Right ventricle myocardium superior (tissue), 1 donor: ENCODE measurements at regions not wholly inside any gene's neighbourhood (a gene's known extent, or its start where the extent isn't known, plus 50 kb on each side); places are given as distances from the start of the nearest gene placed in this dataset.
"Not testable (repeated sequence)": the region's sequence is repeated elsewhere in the genome, so short reads cannot be mapped to it uniquely, and the experiment has no call there.

Experiments
- ATAC-seq: fragments of 200-7000 bp; cut with Tn5 transposase; one replicate; pipeline ENCODE4 v1.9.1; 2020; ENCODE audit warnings: mild to moderate bottlenecking; ENCODE audit not compliant: poor library complexity
- DNase-seq: peaks from one replicate; pipeline ENCODE4 v3.0.0-alpha.2; 2020
- intact Hi-C: fragments of 100-400 bp; cut with DNase I; formaldehyde crosslinking; loops from one replicate; pipeline ENCODE4 v1.11.2; 2022
- donor health status: DM: no; HTN: yes; CAD: no; lungs with severe emphysema.

DNA sequence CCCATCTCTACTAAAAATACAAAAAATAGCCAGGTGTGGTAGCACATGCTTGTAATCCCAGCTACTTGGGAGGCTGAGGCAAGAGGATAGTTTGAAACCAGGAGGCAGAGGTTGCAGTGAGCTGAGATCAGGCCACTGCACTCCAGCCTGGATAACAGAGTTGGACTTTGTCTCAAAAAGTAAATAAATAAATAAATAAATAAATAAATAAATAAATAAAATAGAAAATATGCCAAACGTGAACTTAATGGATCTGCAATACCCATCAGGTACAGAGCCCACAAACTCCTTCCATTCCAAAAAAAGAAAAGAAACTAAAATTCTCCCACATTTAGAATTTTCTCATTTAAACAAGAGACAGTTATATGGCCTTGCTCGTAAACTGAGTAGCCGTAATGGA, 702.7 kb downstream of the CDH18 start:
- intact Hi-C loops = no loop called here
- ATAC-seq = no peak

DNA sequence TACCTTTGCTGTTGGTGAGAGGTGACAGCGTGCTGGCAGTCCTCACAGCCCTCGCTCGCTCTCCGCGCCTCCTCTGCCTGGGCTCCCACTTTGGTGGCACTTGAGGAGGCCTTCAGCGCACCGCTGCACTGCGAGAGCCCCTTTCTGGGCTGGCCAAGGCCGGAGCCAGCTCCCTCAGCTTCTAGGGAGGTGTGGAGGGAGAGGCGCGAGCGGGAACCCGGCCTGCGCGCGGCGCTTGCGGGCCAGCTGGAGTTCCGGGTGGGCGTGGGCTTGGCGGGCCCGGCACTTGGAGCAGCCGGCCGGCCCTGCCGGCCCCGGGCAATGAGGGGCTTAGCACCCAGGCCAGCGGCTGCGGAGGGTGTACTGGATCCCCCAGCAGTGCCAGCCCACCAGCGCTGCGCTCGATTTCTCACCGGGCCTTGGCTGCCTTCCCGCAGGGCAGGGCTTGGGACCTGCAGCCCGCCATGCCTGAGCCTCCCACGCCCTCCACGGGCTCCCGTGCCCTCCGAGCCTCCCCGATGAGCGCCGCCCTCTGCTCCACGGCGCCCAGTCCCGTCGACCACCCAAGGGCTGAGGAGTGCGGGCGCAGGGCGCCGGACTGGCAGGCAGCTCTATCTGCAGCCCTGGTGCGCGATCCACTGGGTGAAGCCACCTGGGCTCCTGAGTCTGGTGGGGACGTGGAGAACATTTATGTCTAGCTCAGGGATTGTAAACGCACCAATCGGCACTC, 700.3 kb downstream of the CDH18 start:
- intact Hi-C loops, ATAC-seq, DNase-seq: not testable (repeated sequence)

More for the DNA sequence above, 702.7 kb downstream of the CDH18 start:
- no peak for DNase-seq

DNA sequence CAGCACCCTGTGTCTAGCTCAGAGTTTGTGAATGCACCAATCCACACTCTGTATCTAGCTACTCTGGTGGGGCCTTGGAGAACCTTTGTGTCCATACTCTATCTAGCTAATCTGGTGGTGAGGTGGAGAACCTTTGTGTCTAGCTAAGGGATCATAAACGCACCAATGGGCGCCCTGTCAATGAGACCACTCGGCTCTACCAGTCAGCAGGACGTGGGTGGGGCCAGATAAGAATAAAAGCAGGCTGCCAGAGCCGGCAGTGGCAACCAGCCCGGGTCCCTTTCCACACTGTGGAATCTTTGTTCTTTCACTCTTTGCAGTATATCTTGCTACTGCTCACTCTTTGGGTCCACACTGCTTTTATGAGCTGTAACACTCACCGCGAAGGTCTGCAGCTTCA, 699.7 kb downstream of the CDH18 start:
- DNase-seq, ATAC-seq, intact Hi-C loops: not testable (repeated sequence)

DNA sequence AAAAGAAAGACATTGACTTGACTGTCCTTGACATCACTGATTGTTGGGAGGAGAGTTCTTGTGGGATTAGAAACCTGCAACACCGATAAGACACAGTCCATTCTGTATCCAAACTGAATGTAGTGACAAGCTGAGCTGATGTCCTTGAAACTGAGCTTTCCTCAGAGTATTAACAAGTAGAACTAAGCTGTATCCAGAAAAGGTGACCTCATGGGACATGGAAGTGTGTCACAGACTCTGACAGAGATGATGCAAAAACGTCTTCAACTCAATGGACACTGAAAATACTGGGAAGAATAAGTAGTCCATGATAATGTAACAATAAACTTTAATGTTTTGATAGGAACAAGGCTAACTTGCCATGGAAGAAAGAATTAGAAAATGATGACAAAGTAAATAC, 690.1 kb downstream of the CDH18 start:
- intact Hi-C loops = no loop called here
- ATAC-seq = no peak
- DNase-seq = no peak

DNA sequence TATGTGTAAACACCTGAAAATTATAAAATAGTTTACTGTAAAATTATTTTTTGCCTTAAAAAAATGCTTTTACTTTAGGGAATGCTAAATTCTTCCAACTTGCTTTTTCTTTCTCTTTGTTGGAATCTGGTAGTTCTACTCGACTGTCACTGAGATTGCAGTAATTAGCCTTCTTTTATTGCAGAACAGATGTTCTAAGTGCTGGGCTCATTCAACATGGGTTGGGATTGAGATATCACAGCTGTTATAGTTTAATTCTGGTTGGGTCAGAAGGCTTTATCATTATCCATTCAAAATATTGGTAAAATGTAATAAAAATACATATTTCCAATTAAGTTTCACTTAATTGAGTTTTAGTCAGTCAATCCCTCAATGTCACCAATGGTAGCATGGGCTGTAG, 686.7 kb downstream of the CDH18 start:
- no peak for ATAC-seq
- intact Hi-C loops = no loop called here

DNA sequence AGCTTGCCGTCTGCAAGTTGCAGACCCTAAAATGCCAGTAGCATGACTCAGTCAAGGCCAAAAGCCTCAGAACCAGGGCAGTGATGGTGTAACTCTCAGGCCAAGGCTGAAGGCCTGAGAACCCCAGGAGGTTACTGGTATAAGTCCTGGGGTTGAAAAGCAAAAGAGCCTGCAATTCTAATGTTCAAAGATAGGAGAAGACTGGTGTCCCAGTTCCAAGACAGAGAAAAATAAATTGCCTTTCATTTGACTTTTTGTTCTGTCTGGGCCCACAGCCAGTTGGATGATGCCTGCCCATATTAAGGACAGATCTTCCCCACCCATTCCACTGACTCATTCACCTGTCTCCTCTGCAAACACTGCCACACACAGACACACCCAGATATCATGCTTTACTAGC, 673.2 kb downstream of the CDH18 start:
- DNase-seq = no peak
- ATAC-seq = no peak
- intact Hi-C loops = no loop called here

More for the DNA sequence above, 686.7 kb downstream of the CDH18 start:
- DNase-seq = no peak

DNA sequence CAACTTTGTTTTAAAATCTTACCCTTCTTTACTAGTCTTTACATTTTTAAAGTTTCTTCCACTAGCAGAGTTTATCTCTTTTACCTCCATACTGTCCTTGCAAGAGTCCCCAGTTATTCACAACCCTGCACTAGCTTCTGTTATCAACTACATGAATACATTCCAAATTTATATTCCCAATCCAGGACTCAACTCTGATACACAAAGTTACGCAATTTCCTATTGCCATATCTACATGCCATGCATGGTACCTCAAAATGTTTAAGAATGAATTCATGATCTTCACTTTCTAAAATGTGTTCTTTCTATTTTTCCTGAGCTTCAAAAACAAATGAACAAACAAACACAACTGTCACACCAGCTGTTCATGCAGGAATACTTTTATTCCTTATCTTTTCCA, 668.7 kb downstream of the CDH18 start:
- intact Hi-C loops = no loop called here
- ATAC-seq (no peak), DNase-seq (no peak)

DNA sequence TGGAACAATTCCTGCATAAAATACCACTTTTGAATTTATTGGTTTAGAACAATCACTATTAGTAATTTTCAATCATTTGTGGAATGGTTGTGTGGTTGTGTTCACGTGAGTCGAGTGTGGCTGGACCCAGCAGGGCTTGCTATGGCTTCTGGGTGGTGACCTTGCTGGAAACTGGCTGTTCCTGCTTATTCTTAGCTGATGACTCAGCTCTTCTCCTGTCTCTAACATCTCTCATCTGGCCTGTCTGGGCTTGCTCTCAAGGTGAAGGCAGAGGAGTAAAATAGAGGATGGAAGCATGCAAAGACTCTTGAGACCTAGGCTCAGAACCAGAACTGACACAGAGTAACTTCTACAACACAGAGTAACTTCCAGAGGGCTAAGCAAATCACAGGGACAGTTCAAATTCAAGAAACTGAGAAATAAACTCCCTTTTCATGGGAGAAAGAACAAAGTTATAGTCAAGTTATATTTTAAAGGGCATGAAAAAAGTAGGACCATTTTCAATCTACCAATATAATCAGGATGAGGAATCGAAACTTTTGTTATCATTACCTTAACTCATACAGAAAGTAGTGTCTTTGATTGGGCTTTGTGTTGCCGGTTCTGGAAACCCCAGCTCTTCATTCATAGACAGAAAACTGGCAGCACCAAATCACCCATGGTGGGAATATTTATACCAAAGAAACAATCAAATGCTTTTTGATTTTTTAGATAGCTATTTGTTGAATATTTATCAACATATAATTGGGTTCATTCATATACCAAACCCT, 665.1 kb downstream of the CDH18 start:
- intact Hi-C loops = no loop called here
- DNase-seq (no peak), ATAC-seq (no peak)

DNA sequence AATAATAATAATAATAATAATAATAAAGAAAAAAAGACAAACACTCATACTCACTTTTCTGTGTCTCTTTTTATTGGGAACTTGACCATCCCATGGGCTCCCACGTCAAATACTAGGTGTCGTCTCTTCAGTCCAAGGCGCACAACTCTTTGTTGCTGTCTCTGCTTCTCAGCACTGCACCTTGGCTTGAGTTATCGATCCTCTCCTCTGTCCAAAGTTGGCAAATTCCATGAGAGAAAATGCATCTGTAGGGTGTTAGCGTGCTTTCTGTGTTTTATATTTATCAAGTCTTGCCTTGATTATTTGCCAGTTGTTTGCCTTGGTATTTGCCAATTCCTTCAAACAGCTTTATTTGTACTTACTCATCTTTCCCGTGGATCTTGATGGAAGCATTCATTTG, 653.7 kb downstream of the CDH18 start:
- ATAC-seq = no peak
- no peak for DNase-seq
- intact Hi-C loops = no loop called here

DNA sequence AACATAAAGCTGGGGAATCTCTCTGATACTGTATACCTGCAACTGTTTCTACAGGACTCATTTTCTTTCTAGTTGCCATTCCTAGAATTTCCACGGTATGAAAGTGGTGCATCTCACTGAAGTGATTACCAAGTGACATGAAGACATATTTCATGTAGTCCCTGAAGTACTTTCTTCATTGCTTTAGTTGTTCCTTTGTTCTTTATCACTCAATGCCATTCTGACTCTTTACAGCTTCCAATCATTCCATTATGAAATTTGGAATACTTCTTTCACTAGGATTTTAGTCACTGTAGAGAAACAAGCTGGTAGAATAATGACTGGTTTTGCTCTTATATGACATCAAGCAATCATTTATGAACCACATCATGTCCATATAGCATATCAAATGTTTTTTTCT, 645.1 kb downstream of the CDH18 start:
- ATAC-seq = no peak
- intact Hi-C loops = no loop called here
- DNase-seq = no peak

DNA sequence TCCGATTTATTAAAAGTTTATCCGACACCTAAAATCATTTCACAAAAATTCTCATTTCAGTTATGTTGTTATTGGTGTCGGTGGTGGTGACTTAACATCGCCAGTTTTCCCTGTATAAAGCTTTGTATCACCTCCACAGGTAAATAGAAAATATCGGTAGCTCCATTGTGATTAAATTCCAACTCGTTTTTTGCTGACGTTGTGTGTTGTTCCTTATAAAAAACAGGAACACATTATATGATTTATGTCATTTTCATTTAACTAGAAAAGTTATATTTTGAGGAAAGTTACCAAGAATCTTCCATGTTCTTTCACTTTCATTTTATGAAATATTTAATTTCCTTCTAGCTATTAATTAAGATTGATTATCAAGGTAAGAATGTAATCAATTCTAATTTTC, 635.9 kb downstream of the CDH18 start:
- DNase-seq (no peak), ATAC-seq (no peak)
- intact Hi-C loops = no loop called here

DNA sequence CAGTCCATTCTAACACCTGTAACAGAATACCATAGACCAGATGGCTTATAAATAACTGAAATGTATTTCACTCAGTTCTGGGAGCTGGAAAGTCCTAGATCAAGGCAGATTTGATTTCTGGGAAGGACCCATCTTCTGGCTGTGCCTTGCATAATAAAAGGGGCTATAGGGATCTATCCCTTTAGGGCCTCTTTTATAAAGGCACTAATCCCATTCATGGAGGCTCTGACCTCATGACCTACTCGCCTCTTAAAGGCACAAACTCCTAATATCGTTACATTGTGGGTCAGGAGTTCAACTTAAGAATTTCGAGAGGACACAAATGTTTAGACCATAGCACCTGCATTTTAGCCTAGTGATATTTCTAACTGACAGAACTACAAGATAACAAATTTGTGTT, 619.0 kb downstream of the CDH18 start:
- no peak for ATAC-seq
- DNase-seq = no peak
- intact Hi-C loops = no loop called here

DNA sequence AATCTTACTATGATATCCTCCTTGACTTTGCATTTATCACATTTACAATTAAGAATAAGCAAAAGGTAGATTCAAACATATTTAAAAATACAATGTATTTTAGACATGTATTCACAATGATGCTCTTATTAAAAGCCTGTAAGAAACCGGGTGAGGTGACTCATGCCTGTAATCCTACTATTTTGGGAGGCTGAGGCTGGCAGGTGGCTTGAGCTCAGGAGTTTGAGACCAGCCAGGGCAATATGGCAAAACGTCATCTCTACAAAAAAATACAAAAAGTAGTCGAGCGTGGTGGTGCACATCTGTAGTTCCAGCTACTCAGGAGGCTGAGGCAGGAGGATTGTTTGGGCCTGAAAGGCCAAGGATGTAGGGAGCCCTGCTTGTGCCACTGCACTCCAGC, 618.4 kb downstream of the CDH18 start:
- no peak for ATAC-seq
- no peak for DNase-seq
- intact Hi-C loops = no loop called here

DNA sequence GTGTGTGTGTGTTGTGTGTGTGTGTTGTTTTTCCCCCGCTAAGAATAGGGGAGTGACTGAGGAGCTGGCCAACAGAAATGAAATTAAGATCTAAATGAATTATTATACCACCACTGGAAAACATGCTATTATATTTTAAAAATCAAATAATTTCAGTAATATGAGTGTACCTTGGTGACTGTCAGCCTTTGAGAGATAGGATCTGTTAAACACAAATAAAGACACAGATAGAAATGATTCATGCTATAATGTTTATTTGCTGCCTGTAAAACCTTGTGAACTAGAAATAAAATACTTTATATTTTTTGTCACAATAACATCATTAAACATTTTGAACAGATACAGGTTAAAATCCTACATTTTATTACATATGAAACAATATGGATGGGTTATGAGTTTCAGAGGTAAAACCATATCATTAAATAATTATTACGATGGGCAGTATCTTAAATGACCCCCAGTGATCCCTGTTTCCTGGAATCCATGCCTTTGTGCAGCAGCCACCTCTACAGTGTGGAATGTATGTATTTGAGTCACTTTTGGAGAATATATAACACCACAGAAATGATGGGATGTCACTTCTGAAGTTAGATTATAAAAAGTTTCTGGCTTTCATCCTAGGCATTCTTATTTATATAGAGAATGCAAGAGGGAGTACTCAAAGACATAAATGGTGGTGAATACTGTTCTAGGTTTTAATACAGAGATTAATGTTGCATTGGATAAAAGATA, 617.2 kb downstream of the CDH18 start:
- intact Hi-C loops = no loop called here
- no peak for DNase-seq
- ATAC-seq = no peak

DNA sequence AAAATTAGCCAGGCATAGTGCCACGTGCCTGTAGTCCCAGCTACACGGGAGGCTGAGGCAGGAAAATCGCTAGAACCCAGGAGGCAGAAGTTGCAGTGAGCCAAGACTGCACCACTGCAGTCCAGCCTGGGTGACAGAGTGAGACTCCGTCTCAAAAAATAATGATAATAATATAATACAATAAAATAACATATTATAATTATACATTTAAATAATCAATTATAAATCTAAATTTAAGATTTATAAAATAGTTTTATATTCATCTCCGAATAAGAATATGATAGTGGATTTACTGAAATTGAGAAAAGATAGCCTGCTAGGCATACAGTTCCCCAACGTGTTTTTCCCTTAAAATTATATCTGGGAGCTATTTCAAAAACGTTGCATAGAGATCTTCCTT, 599.6 kb downstream of the CDH18 start:
- intact Hi-C loops = no loop called here
- DNase-seq = no peak
- no peak for ATAC-seq

DNA sequence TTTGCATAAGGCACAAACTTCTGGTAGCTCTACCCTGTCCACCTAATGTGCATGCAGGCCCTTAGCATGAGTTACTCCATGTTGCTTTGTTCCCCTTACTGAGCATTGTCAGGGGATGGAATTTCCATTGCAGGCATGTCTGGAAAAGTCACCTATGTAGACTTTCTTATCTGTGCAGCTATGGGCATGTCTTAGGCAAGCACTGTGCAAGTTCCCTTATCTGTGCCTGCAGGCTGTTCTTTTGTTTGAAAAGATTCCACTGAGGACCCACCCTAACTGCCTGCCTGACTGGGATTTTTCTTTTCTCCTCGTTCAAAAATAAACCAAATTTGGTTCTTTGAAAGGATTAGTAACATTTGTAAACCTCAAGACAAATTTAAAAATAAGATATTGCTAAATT, 587.0 kb downstream of the CDH18 start:
- DNase-seq = no peak
- intact Hi-C loops = no loop called here
- ATAC-seq = no peak

DNA sequence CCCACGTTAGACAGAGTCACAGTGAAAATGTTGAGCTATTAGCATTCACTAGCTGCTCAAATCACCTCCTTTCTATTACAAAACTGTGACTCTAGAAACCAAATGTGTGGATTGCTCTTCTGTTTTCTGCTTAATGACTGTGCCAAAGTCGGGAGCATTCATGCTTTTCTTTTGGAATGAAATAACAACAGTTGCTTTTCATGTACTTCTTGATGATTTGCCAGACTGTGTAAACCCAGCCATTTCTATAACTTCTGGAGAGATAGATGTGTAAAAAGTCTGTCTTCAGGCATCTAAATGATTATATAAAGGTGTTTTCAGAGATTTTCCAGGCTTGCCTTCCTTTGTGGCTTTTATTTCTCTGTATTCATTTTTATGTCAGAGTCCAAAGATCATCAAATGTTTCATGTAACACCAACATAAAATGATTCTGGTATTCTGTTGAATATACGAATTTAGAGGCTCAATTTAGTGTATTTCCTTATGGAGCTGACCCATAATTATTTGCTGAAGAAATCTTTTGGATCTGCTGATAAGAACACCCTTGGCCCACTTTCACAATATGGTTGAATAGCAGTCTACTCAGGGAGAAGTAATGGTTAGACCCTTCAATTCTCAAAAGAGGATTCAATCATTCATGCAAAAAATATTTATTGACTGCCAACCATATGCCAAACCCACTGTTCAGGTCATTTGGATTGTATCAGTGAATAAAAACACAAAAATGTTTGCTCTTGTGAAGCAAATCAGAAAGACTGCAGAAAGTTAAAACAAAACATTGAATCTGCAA, 581.2 kb downstream of the CDH18 start:
- DNase-seq = no peak
- intact Hi-C loops = no loop called here
- ATAC-seq = no peak

DNA sequence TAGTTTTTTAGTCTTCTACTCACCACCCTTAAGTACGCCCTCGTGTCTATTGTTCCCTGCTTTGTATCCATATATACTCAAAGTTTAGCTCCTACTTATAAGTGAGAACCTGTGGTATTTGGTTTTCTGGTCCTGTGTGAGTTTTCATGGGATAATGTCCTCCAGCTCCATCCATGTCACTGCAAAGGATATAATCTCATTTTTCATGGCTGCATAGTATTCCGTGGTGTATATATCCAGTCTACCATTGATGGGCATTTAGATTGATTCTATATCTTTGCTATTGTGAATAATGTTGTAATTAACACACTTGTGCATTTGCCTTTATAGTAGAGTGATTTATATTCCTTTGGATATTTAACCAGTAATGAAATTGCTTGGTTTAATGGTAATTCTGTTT, 579.9 kb downstream of the CDH18 start:
- no peak for DNase-seq
- no peak for ATAC-seq
- intact Hi-C loops = no loop called here

DNA sequence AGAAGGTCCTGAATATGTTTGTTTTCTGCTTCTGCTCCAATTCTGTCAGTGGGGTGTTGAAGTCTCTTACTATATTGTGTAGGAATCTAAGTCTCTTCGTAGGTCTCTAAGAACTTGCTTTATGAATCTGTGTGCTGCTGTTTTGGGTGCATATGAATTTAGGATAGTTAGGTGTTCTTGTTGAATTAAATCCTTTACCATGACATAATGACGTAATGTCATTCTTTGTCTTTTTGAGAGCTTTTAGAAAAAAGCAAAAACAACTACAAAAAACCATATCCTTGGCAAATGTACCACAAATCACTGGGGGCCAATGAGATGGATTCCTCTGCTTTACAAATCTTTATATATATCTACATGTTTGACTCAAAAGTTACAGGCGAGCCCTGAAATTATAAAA, 576.1 kb downstream of the CDH18 start:
- intact Hi-C loops = no loop called here
- no peak for DNase-seq
- no peak for ATAC-seq
